Endothelial cell of umbilical vein (primary cell): ENCODE measurements at regions not wholly inside any gene's neighbourhood (a gene's known extent, or its start where the extent isn't known, plus 50 kb on each side); places are given as distances from the start of the nearest gene placed in this dataset.

Experiments used
- BruUV-seq: library from RNA; stranded (reverse); fragments of 400-500 nt; replicated peaks from 2 replicates; lab custom pipeline; 2021; lab: Mats Ljungman, UMichigan
- CTCF ChIA-PET: fragments of 300-600, 350-600 bp; sonication (Branson Sonifier 250); formaldehyde crosslinking; loops from one replicate; lab custom pipeline; 2021; ENCODE audit warnings: antibody characterized with exemption, inconsistent platforms; lab: Charles Lee
- POLR2A ChIA-PET: fragments of 300-600, 350-600 bp; sonication (Branson Sonifier 250); formaldehyde crosslinking; loops from one replicate; lab custom pipeline; 2021; ENCODE audit warnings: antibody characterized with exemption, inconsistent platforms; lab: Charles Lee
- DNase-seq: peaks from one replicate; pipeline ENCODE4 v3.0.0-alpha.2; 2011; ENCODE audit warnings: low read depth, low spot score
- FAIRE-seq: peaks from 2 replicates; lab custom pipeline; 2011; peaks lifted over from hg19 to GRCh38; lab: Jason Lieb, UNC
- H2AFZ ChIP-seq: 2 replicates; pipeline ENCODE4 v1.6.0; 2012; ENCODE audit warnings: low read depth, low read length, control low read depth, inconsistent platforms
- H3K27ac ChIP-seq: 2 replicates; pipeline ENCODE4 v1.5.1; 2011; ENCODE audit warnings: low read depth, mild to moderate bottlenecking, control low read depth, low read length, moderate library complexity; ENCODE audit not compliant: insufficient read depth
- H3K27me3 ChIP-seq, 2 experiments: 2 replicates each; pipeline versions ENCODE4 v1.6.0 to v1.6.1; 2011; ENCODE audit warnings: low read length in 2 of 2, mixed read lengths in 1 of 2; ENCODE audit not compliant: control insufficient read depth in 2 of 2, insufficient read depth in 2 of 2
- H3K36me3 ChIP-seq, 2 experiments: 2 replicates in 1 of 2; 3 replicates in 1 of 2; pipeline ENCODE4 v1.5.1; 2011; ENCODE audit warnings: low read length in 2 of 2, mild to moderate bottlenecking in 1 of 2, moderate library complexity in 1 of 2; ENCODE audit not compliant: control insufficient read depth in 2 of 2, insufficient read depth in 2 of 2; ENCODE audit errors: extremely low read depth in 1 of 2
- H3K4me1 ChIP-seq: 3 replicates; pipeline ENCODE4 v1.5.1; 2011; ENCODE audit warnings: mild to moderate bottlenecking, low read length; ENCODE audit not compliant: control insufficient read depth, insufficient read depth; ENCODE audit errors: extremely low read depth
- H3K4me2 ChIP-seq: 2 replicates; pipeline ENCODE4 v1.6.1; 2011; ENCODE audit warnings: low read length, control low read depth, mixed read lengths; ENCODE audit not compliant: insufficient read depth
- H3K4me3 ChIP-seq, 3 experiments: fragments of 200-600 bp in 1 of 3; sonication (generic), shearing (Covaris generic) in 1 of 3; replicated peaks in 1 of 3; 2 replicates each; pipeline ENCODE4 v1.5.1; 2011 to 2016; ENCODE audit warnings: control low read depth in 3 of 3, low read length in 3 of 3, mild to moderate bottlenecking in 2 of 3, inconsistent platforms in 1 of 3, low read depth in 1 of 3, moderate library complexity in 1 of 3; ENCODE audit not compliant: insufficient read depth in 1 of 3
- H3K79me2 ChIP-seq: 2 replicates; pipeline ENCODE4 v1.6.0; 2012; ENCODE audit warnings: low read length, inconsistent platforms; ENCODE audit not compliant: control insufficient read depth, insufficient read depth
- H3K9ac ChIP-seq: replicated peaks from 2 replicates; pipeline ENCODE3; 2011; ENCODE audit warnings: low read length, control low read depth; ENCODE audit not compliant: insufficient read depth; ENCODE audit errors: extremely low read depth
- H3K9me1 ChIP-seq: replicated peaks from 3 replicates; pipeline ENCODE4 v1.6.0; 2011; ENCODE audit warnings: mild to moderate bottlenecking, low read length; ENCODE audit not compliant: control insufficient read depth, insufficient read depth; ENCODE audit errors: extremely low read depth
- H3K9me3 ChIP-seq: replicated peaks from 2 replicates; pipeline ENCODE4 v1.5.1; 2012; ENCODE audit warnings: low read length, inconsistent platforms; ENCODE audit not compliant: control insufficient read depth, insufficient read depth
- H4K20me1 ChIP-seq: replicated peaks from 2 replicates; pipeline ENCODE3; 2011; ENCODE audit warnings: mild to moderate bottlenecking, low read length; ENCODE audit not compliant: control insufficient read depth, insufficient read depth; ENCODE audit errors: extremely low read depth
- CTCF ChIP-seq, 2 donors: IDR thresholded peaks; 1 replicate in 1 of 2; 2 replicates in 1 of 2; pipeline ENCODE4 v1.5.1; 2011; ENCODE audit warnings: low read length in 2 of 2, mild to moderate bottlenecking in 2 of 2, moderate library complexity in 2 of 2, control low read depth in 1 of 2, inconsistent platforms in 1 of 2, low read depth in 1 of 2; ENCODE audit not compliant: insufficient read depth in 1 of 2; ENCODE audit errors: extremely low read depth in 1 of 2
- EZH2 ChIP-seq: IDR thresholded peaks from 2 replicates; pipeline ENCODE4 v1.6.1; 2012; ENCODE audit warnings: borderline replicate concordance, low read depth, mild to moderate bottlenecking, moderate library complexity, low read length, inconsistent platforms; ENCODE audit not compliant: severe bottlenecking
- FOS ChIP-seq: IDR thresholded peaks from 2 replicates; pipeline ENCODE4 v1.6.1; 2011; ENCODE audit warnings: mild to moderate bottlenecking, low read length, moderate library complexity, borderline replicate concordance; ENCODE audit not compliant: insufficient read depth
- GATA2 ChIP-seq: IDR thresholded peaks from 2 replicates; pipeline ENCODE4 v1.7.0; 2011; ENCODE audit warnings: low read depth, mild to moderate bottlenecking, moderate library complexity, mixed read lengths, low read length; ENCODE audit not compliant: insufficient read length, insufficient read depth
- JUN ChIP-seq: IDR thresholded peaks from 2 replicates; pipeline ENCODE4 v1.6.1; 2011; ENCODE audit warnings: borderline replicate concordance, low read depth; ENCODE audit not compliant: insufficient read length, insufficient read depth
- MYC ChIP-seq: IDR thresholded peaks from one replicate; pipeline ENCODE4 v1.6.1; 2011; ENCODE audit warnings: mild to moderate bottlenecking, low read depth, low read length
- POLR2A ChIP-seq: IDR thresholded peaks from 2 replicates; pipeline ENCODE4 v1.6.1; 2012; ENCODE audit warnings: low read depth, mild to moderate bottlenecking, control low read depth, low read length
- POLR2AphosphoS5 ChIP-seq: IDR thresholded peaks from 2 replicates; pipeline ENCODE4 v1.6.1; 2012; ENCODE audit warnings: low read depth, mild to moderate bottlenecking, control low read depth, low read length, moderate library complexity; ENCODE audit not compliant: insufficient read depth
- dilution Hi-C: fragments of 300-500 bp; cut with MboI; formaldehyde crosslinking; loops from one replicate; pipeline ENCODE4 v1.15.0; 2019; ENCODE audit warnings: low sequenced_read_pairs; ENCODE audit not compliant: extremely low pct_ligation_motif_present
- intact Hi-C: fragments of 100-400 bp; cut with micrococcal nuclease; formaldehyde crosslinking; loops from one replicate; pipeline ENCODE4 v1.10.0; 2022
- TF ChIP-seq, protein P1 (sequence below): IDR thresholded peaks from 2 replicates; pipeline ENCODE4 v1.6.1; 2011; ENCODE audit not compliant: insufficient read depth, insufficient read length

GRCh38 chr20:43786885-43787284 lies 60.1 kb upstream of the GTSF1L start:
- Histone ChIP-seq H3K36me3 (no peaks in the 10 kb centered on the region), H3K9ac (no peak overlapping the region), H3K27ac (no peak overlapping the region), H4K20me1 (no peaks in the 10 kb centered on the region), H3K9me3 (no peaks in the 10 kb centered on the region), H2AFZ (no peak overlapping the region), H3K4me1 (peaks cover 7% of the 10 kb centered on the region), H3K4me2 (no peak overlapping the region), H3K27me3 (no peaks in the 10 kb centered on the region), H3K4me3 (no peak overlapping the region), H3K9me1 (no peaks in the 10 kb centered on the region), H3K79me2 (no peaks in the 10 kb centered on the region)
- dilution Hi-C loops (no loop called here), intact Hi-C loops (no loop called here)
- DNase-seq = no peak
- POLR2A ChIA-PET = no interaction called here
- no peak for FAIRE-seq
- TF ChIP-seq MYC (no peak), GATA2 (no peak), FOS (no peak), JUN (no peak)
- TF ChIP-seq, protein P1, sequence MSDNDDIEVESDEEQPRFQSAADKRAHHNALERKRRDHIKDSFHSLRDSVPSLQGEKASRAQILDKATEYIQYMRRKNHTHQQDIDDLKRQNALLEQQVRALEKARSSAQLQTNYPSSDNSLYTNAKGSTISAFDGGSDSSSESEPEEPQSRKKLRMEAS = no peak
- BruUV-seq = no TSS peak
- CTCF ChIA-PET = no interaction called here

DNA sequence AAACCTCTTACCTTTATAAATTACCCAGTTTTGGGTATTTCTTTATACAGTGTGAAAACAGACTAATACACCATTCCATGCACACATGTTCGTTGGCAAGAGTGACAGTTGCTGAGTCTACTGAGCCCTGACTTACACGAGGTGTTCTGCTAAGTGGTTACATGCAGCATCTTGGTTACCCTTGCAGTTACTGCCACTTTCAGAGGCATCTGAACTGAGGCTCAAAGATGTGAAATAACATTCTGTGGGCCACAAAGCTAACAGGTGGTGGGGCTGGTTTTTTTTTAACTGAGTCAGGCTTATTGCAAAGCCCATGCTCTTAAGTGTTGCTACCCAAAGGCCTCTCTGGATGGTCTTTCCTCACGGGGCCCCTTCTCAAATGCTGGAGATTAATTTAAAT lies 54.4 kb upstream of the GTSF1L start:
- Histone ChIP-seq H2AFZ (no peak overlapping the region), H3K4me2 (no peak overlapping the region), H3K9me3 (peaks cover 2% of the 10 kb centered on the region), H3K9ac (no peak overlapping the region), H3K4me3 (no peak overlapping the region), H3K79me2 (no peaks in the 10 kb centered on the region), H3K4me1 (peaks cover 11% of the 10 kb centered on the region), H4K20me1 (no peaks in the 10 kb centered on the region), H3K27me3 (no peaks in the 10 kb centered on the region), H3K9me1 (no peaks in the 10 kb centered on the region), H3K36me3 (no peaks in the 10 kb centered on the region), H3K27ac (no peak overlapping the region)
- dilution Hi-C loops (no loop called here), intact Hi-C loops (no loop called here)
- POLR2A ChIA-PET = no interaction called here
- FAIRE-seq = no peak
- DNase-seq = no peak
- no TSS peak for BruUV-seq
- CTCF ChIA-PET = interaction anchor here (1.4 to 1.5 kb wide), 3 partner anchors 54 to 64 kb away, joined by 3 read pairs; no protein-coding TSS in a partner anchor
- TF ChIP-seq MYC (no peak), POLR2AphosphoS5 (no peak), CTCF (IDR thresholded peaks at IDR 0.05; ENCODE audit: extremely low read depth in 1 of 2, insufficient read depth in 1 of 2, low read depth in 1 of 2, low read length in 2 of 2) (no peak), JUN (no peak), EZH2 (no peak), FOS (no peak), POLR2A (no peak), GATA2 (no peak)
- TF ChIP-seq, protein P1 = no peak
